GM18517 (cell line): ENCODE measurements at regions not wholly inside any gene's neighbourhood (a gene's known extent, or its start where the extent isn't known, plus 50 kb on each side); places are given as distances from the start of the nearest gene placed in this dataset.

Source experiments
- ATAC-seq: cut with Tn5 transposase; IDR thresholded peaks from one replicate; pipeline ENCODE4 v1.9.1; 2021; ENCODE audit warnings: mild to moderate bottlenecking, moderate library complexity; ENCODE audit not compliant: unreplicated experiment

GRCh38 chr14:89613260-89614008, 196.4 kb upstream of the FOXN3 start:
- no peak for ATAC-seq

DNA sequence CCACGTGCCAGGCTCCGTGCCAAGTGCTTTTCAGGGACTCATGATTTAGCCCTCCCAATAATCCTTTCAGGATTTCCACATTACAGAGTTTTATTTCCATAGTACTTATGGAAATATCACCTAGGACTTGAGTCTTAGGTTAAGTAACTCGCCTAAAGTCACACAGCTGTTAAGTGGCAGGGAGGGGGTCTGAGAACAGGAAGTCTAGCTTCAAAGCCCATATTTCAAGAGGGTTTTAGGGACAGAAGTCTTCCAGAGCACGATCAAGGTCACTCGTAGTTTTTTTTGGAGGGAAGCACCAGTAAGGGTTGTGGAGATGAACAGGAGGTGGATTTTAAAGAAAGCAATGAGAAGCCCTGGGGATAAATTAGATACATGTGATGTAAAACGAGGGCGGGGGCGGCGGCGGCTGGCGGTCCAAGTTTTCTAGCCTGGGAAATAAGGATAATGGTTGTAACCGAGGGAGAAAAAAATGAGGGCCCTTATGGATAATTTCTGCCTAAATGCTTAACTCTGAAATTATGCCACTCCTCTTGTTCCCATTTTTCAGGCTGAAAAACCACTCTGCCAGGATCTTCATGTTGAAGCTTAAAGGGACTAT, 192.6 kb upstream of the FOXN3 start:
- ATAC-seq, result no peak

DNA sequence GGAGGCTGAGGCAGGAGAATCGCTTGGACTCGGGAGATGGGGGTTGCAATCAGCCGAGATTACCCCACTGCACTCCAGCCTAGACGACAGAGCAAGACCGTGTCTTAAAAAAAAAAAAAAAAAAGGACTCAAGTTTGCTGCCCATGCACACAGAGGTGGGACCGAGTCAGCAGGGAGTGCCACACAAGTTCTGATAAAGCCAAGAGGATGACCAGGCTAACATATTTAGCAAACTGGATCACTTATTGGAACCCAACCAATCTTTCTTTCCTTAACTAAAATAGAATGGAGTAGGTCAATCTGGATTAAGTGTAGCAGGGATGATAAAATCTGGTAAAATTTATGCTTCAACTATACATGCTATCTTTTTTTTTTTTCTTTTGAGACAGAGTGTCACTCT, 190.4 kb upstream of the FOXN3 start:
- no peak for ATAC-seq

DNA sequence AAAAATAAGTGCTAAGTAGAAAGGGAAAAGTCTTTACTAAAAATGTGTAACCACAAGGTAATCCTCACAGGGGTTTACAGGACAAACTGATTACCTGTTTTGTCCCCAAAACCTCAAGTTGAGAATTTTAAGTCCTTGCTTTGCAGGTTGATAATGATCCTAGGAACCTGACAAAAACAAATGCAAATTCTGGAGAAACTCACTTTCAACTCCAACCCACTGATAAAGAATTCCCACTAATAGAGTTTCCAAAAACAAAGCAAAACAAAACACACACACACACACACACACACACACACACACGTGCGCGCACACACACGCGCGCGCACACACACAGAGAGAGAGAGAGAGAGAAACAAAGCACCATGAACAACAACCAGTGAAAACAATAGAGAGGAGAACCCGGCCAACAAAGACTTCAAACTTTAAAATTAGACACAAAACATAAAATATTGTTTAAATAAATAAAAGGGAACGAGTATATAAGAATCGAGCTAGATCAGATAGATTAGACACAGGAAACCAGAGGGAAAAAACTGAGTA, 187.0 kb upstream of the FOXN3 start:
- ATAC-seq, result no peak

DNA sequence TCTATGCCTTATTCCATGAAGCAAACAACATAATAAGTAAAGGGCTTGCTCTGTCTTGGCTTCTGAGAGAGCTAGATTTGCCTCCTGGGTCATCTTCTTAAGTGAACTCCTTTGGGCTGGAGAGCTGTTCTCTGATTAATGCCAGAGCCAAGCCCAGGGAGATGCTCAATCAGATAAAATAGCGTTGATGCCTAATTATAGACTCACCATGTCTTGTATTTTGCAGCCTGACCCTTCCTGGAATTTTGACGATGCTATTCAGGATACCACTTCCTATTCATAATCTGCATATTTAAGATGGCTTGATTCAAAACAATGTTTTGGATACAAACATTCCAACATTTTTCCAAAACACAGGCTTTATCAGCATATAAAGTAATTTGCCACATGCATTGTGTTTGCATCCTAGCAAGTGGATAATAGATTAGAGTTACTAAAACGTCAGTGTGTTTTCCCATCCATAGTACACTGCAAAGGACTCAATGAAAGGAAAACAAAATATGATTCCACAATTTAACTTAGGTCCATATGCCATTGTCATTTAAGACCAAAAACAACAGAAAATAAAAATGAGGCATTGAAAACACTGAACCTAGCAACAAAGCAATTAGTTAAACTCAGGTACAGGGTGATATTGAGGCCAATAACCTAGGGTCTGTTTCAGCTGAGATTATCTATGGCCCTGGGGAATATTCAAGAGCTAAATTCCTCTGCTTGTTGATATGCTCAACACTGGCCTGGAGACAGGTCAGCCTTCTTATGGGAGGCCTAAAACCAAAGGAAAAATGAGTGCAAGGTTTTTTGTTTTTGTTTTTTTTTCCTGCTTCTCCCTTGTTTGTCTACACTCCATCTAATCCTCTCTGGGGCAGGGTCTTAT, 184.2 kb upstream of the FOXN3 start:
- ATAC-seq, result no peak

- no peak for ATAC-seq
These were observed 183.0 kb upstream of the FOXN3 start for GRCh38 chr14:89600029-89600428.

DNA sequence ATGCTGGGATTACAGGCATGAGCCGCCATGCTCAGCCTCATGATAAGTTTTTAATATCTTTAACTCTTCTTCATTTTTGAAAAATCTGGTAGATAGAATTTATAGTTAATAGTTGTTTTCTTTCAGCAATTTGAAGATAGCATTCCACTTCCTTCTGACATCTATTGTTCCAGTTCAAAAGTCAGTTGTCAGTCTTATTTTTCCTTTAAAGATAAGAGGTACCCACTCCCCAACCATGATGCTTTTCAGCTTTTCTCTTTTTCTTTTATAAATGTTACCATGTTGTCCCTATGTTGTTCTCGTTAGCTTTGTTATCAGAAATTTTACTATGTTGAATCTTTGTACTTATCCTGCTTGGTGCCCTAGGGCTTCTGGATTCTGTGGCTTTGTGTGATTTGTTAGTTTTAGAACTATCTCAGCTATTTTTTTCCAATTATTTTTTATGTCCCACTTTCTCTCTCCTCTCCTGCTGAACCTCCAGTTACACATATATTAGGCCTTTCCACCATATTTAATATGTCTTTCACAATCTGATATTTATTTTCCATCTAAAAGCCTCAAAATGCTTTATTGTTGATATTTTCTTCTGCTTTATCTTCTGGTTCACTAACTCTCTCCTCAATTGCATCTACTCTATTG, 181.6 kb upstream of the FOXN3 start:
- ATAC-seq, result no peak

GRCh38 chr14:89592961-89593360, 175.9 kb upstream of the FOXN3 start:
- no peak for ATAC-seq

DNA sequence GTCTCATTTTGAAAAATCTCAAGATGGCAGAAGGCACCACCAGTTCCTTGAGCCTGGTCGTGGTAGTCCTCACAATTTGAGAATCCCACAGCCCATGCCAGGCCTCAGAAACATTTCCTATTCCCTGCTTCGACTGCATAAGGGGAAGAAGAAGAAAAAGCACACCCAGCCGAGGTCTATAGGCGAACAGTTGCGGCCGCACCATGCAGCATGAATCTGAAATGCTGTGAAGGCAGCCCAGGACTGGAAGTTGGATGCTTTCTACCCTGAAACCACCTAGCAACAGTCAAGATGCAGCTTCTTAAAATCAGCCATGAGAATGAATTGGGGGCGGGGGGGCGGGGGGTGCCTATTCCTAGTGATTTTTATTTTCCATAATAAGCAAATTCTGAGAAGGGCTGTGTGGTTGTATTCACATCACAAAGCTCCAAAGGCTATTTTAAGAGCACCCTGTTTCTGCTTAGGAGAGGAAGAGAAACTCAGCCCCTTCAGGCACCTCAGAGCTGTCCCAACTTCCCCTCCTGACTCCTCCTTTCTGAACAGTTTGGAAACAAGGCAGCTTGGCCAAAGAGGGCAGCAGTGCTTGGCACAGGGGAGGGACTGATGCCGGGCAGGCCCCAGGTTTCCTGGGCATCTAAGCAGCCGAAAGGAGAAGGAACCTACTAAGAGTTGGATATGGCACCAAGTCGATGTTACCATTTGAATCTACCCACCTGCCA, 172.5 kb upstream of the FOXN3 start:
- ATAC-seq, result no peak

GRCh38 chr14:89588840-89589296, 171.8 kb upstream of the FOXN3 start:
- ATAC-seq, result no peak

DNA sequence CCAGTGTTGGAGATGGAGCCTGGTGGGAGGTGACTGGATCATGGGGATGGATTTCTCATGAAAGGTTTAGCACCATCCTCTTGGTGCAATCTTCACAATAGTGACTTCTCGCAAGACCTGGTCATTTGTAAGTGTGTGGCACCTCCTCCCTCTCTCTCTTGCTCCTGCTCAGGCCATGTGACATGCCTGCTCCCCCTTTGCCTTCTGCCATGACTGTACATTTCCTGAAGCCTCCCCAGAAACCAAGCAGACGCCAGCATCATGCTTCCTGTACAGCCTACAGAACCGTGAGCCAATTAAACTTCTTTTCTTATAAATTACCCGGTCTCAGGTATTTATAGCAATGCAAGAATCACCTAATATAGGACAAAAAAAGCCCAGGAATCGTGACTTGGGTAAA, 171.0 kb upstream of the FOXN3 start:
- ATAC-seq, result no peak

DNA sequence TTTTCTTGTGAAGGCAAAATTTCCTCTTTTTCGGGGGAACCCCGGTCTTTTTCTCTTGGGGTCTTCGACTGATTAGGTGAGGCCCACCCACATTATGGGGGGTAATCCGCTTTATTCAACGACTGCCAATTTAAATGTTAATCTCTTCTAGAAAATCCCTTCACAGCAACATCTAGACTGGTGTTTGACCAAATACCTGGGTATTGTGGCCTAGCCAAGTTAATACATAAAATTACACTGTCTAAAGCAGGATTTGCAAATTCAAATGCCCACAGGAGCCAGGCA, 170.0 kb upstream of the FOXN3 start:
- ATAC-seq, result no peak

- ATAC-seq, result no peak
These were observed 169.5 kb upstream of the FOXN3 start for GRCh38 chr14:89586258-89587135.

DNA sequence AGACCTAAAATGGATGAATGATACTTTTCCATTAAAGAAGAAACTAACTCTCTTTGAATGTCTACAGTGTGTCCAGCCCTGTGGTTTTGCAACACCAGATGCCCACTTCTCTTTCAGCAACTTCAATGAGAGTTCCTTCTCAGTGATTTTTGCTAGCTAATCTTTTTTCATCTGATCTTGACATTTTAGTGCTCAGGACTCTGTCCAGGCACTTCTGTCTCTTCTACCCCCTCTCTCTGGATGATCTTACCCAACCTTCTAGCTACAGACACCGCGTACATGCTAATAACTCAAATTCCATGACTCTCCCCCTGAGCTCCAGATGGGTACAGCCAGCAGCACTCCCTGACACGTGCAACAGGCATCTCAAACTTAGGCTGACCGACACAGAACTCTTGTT, 161.1 kb upstream of the FOXN3 start:
- ATAC-seq, result no peak

DNA sequence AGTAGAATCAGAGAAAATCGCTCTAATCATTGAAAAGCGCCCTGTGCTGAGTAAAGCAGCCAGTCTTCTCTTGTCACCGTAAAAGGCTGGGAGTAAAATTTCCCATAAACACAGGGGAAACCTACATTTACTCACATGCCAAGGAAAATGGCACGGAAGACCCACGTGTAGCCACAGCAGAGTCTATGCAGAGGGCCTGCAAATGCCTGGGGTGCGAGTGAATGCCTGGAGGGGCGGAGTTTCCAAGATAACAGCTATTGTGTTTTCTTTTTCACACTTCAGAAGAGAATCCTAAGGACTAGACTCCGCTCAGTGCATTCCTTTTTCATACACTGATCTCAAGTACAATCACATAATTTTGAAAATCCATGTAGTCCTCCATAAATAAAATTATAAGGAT, 159.9 kb upstream of the FOXN3 start:
- no peak for ATAC-seq

GRCh38 chr14:89576145-89576927, 159.3 kb upstream of the FOXN3 start:
- ATAC-seq, result no peak

GRCh38 chr14:89575386-89576061, 158.5 kb upstream of the FOXN3 start:
- ATAC-seq, result no peak

- no peak for ATAC-seq
These were observed 157.4 kb upstream of the FOXN3 start for GRCh38 chr14:89574420-89574819.

DNA sequence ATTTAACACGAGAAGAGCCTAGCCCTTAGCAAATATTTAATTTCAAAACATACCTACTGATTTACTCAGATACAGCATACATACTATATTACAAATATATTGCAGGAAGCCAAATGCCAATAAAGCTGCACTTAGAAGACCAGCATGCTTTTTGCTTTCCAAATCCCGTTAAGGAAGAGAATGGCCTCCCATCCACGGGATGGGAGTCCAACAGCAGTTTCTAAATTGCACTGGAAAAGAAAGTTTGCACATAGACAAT, 156.3 kb upstream of the FOXN3 start:
- no peak for ATAC-seq
